Endothelial cell of umbilical vein (primary cell): ENCODE measurements at regions not wholly inside any gene's neighbourhood (a gene's known extent, or its start where the extent isn't known, plus 50 kb on each side); places are given as distances from the start of the nearest gene placed in this dataset.

Experiments used
- POLR2AphosphoS5 ChIP-seq: IDR thresholded peaks from 2 replicates; pipeline ENCODE4 v1.6.1; 2012; ENCODE audit warnings: low read depth, mild to moderate bottlenecking, control low read depth, low read length, moderate library complexity; ENCODE audit not compliant: insufficient read depth
- TF ChIP-seq, protein P1 (sequence below), 2 donors: IDR thresholded peaks; 1 replicate in 1 of 2; 2 replicates in 1 of 2; pipeline ENCODE4 v1.5.1; 2011; ENCODE audit warnings: low read length in 2 of 2, mild to moderate bottlenecking in 2 of 2, moderate library complexity in 2 of 2, control low read depth in 1 of 2, inconsistent platforms in 1 of 2, low read depth in 1 of 2; ENCODE audit not compliant: insufficient read depth in 1 of 2; ENCODE audit errors: extremely low read depth in 1 of 2

DNA sequence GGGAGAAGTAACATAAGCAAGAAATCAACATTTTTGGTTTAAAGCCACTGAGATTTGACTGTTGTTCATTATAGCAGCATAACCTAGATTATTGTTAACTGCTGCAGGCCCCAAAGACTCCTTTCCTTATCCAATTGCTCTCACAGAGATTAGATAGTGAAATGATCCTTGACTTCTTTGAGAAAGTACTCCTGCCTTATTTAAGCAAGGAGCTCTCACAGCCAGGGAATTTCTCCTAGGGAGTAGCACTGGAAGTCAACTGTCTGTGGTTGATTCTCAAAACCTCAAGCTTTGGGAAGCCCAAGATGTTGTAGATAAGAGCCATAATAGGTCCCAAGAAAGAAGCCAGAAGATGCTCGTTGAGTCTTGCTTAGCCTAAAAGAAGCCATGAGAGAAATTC is 151.8 kb upstream of the TSC22D2 start:
- TF ChIP-seq POLR2AphosphoS5 = no peak
- TF ChIP-seq, protein P1, sequence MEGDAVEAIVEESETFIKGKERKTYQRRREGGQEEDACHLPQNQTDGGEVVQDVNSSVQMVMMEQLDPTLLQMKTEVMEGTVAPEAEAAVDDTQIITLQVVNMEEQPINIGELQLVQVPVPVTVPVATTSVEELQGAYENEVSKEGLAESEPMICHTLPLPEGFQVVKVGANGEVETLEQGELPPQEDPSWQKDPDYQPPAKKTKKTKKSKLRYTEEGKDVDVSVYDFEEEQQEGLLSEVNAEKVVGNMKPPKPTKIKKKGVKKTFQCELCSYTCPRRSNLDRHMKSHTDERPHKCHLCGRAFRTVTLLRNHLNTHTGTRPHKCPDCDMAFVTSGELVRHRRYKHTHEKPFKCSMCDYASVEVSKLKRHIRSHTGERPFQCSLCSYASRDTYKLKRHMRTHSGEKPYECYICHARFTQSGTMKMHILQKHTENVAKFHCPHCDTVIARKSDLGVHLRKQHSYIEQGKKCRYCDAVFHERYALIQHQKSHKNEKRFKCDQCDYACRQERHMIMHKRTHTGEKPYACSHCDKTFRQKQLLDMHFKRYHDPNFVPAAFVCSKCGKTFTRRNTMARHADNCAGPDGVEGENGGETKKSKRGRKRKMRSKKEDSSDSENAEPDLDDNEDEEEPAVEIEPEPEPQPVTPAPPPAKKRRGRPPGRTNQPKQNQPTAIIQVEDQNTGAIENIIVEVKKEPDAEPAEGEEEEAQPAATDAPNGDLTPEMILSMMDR (IDR thresholded peaks at IDR 0.05; ENCODE audit: extremely low read depth in 1 of 2, insufficient read depth in 1 of 2, low read depth in 1 of 2, low read length in 2 of 2) = no peak
